Transverse colon (tissue), 4 donors: ENCODE measurements at regions not wholly inside any gene's neighbourhood (a gene's known extent, or its start where the extent isn't known, plus 50 kb on each side); places are given as distances from the start of the nearest gene placed in this dataset.

ENCODE experiments used
- DNase-seq: peaks from one replicate; pipeline ENCODE4 v3.0.0-alpha.2; 2019
- H3K27ac ChIP-seq, 4 donors: fragments of 200-600 bp; sonication (generic); 2 replicates each; pipeline ENCODE4 v1.5.1; 2016 to 2018; ENCODE audit warnings: inconsistent platforms in 4 of 4
- H3K27me3 ChIP-seq: fragments of 200-600 bp; sonication (generic); 2 replicates; pipeline ENCODE4 v1.5.1; 2017; ENCODE audit warnings: inconsistent platforms
- H3K36me3 ChIP-seq, 4 donors: fragments of 200-600 bp; sonication (generic); 2 replicates each; pipeline ENCODE4 v1.5.1; 2017 to 2019; ENCODE audit warnings: inconsistent platforms in 4 of 4
- H3K4me1 ChIP-seq, 4 donors: fragments of 200-600 bp; sonication (generic); 2 replicates each; pipeline ENCODE4 v1.5.1; 2017 to 2020; ENCODE audit warnings: inconsistent platforms in 4 of 4
- H3K4me3 ChIP-seq, 4 donors: fragments of 200-600 bp; sonication (generic); 1 replicate in 1 of 4; 2 replicates in 3 of 4; pipeline versions ENCODE4 v1.5.1 to v1.6.1; 2017 to 2019; ENCODE audit warnings: inconsistent platforms in 4 of 4
- H3K9me3 ChIP-seq, 2 donors: fragments of 200-600 bp; sonication (generic); 2 replicates each; pipeline ENCODE4 v1.5.1; 2017 to 2019; ENCODE audit warnings: inconsistent platforms in 2 of 2
- CTCF ChIP-seq, 5 experiments: fragments of 200-600 bp in 3 of 5; fragments of 450-650 bp in 2 of 5; sonication (generic) in 3 of 5; IDR thresholded peaks; 1 replicate in 2 of 5; 2 replicates in 3 of 5; pipeline ENCODE4 v1.5.1; 2016 to 2017; ENCODE audit warnings: antibody characterized with exemption in 5 of 5, inconsistent platforms in 3 of 5, mild to moderate bottlenecking in 2 of 5, moderate library complexity in 1 of 5
- EP300 ChIP-seq: sonication (generic); formaldehyde crosslinking; IDR thresholded peaks from one replicate; pipeline ENCODE4 v1.6.1; 2017; ENCODE audit warnings: antibody characterized with exemption, low read depth
- POLR2A ChIP-seq: fragments of 450-650 bp; IDR thresholded peaks from one replicate; pipeline ENCODE4 v1.6.1; 2016; ENCODE audit warnings: antibody characterized with exemption, mild to moderate bottlenecking, moderate library complexity
- POLR2AphosphoS5 ChIP-seq, 3 donors: sonication (generic); formaldehyde crosslinking; IDR thresholded peaks; one replicate each; pipeline ENCODE4 v1.6.1; 2016; ENCODE audit warnings: antibody characterized with exemption in 3 of 3
- WGBS, 2 donors: methylation state at CpG; one replicate each; pipeline ENCODE4 v1.1.5; 2018; ENCODE audit warnings: low coverage in 1 of 2; 5-methylcytosine and 5-hydroxymethylcytosine counted together
- in situ Hi-C, 4 donors: fragments of 200-750 bp; cut with MboI; loops; one replicate each; pipeline versions ENCODE4 v1.15.0 to v1.15.1; 2017; ENCODE audit warnings: low sequenced_read_pairs in 3 of 4, low pct_ligation_motif_present in 1 of 4, low pct_unique_long_range_greater_than_20kb in 1 of 4
- intact Hi-C: fragments of 100-400 bp; cut with DNase I; formaldehyde crosslinking; loops from one replicate; pipeline ENCODE4 v1.15.1; 2023; ENCODE audit warnings: low total_unique reads

DNA sequence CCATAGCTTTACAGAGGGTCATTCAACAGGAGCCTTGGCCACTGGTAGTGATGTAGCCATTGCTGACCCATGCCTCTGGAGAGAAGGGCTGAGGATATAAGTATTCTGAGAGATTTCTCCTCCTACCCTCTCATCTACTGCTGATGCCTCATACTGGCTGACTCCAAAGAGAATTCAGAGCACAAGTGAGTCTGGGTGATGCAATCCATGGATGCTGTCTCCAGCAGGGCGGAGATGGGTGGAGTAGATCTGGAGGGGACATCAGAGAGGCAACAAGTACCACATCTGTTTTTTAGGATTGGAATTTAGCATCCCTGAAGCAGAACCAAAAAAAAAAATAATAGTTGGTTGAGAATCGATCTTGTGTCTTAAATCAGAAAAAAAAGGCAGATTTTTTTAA is 705.7 kb upstream of the CELF2 start:
- Histone ChIP-seq H3K27me3 (no peaks in the 10 kb centered on the region), H3K4me3 (no peak overlapping the region), H3K9me3 (no peaks in the 10 kb centered on the region), H3K27ac (no peak overlapping the region), H3K36me3 (no peaks in the 10 kb centered on the region), H3K4me1 (peaks cover 0 to 8% (median 6%) of the 10 kb centered on the region in 4 donors)
- no peak for DNase-seq
- TF ChIP-seq POLR2AphosphoS5 (IDR thresholded peaks at IDR 0.05): no peak
- no peak for TF ChIP-seq CTCF (IDR thresholded peaks at IDR 0.05)
- no peak for TF ChIP-seq EP300
- intact Hi-C loops (no loop called here), in situ Hi-C loops (no loop called here)
- WGBS, 2 donors: 76 to 92% methylated on average over 2 of the region's 2 CpGs

GRCh38 chr10:10313149-10313835 is 704.4 kb upstream of the CELF2 start:
- no peak for TF ChIP-seq EP300
- TF ChIP-seq POLR2A: no peak
- TF ChIP-seq CTCF (IDR thresholded peaks at IDR 0.05): no peak
- no peak for TF ChIP-seq POLR2AphosphoS5 (IDR thresholded peaks at IDR 0.05)
- in situ Hi-C loops: no loop called here
- no peaks in the 10 kb centered on the region for H3K27me3 ChIP-seq
- H3K36me3 ChIP-seq: no peaks in the 10 kb centered on the region
- WGBS, 2 donors: 24 to 37% methylated on average over 3 of the region's 3 CpGs
- no peaks in the 10 kb centered on the region for H3K9me3 ChIP-seq
- intact Hi-C loops: no loop called here
- no peak overlapping the region for H3K4me3 ChIP-seq
- H3K4me1 ChIP-seq: peaks cover 0 to 8% (median 6%) of the 10 kb centered on the region in 4 donors
- no peak for DNase-seq
- no peak overlapping the region for H3K27ac ChIP-seq

DNA sequence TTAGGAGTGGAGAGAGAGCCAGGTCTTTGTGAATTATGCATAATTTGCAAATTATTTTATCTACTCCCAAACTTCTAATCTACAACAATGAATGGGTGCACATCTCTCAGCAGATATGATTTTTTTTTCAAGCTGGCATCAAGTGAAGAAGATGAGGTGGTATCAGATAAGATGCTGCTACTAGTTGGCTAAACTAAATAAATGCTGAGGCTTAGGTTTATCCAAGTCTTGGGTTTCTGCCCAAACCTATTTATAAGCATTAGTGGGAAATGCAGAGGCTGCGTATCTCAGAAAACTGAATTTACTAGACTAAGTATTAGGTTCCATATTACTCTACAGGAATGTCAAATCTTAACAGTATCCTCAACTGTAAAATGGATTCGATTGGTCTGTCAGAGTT is 703.0 kb upstream of the CELF2 start:
- 86 to 94% methylated on average over 2 of the region's 2 CpGs for WGBS, 2 donors
- in situ Hi-C loops: no loop called here
- H3K4me1 ChIP-seq: peaks cover 0 to 8% (median 6%) of the 10 kb centered on the region in 4 donors
- H3K4me3 ChIP-seq: no peak overlapping the region
- intact Hi-C loops: no loop called here
- H3K36me3 ChIP-seq: no peaks in the 10 kb centered on the region
- TF ChIP-seq POLR2AphosphoS5 (IDR thresholded peaks at IDR 0.05) (no peak), CTCF (IDR thresholded peaks at IDR 0.05) (no peak), EP300 (no peak), POLR2A (no peak)
- no peak for DNase-seq
- H3K27me3 ChIP-seq: no peaks in the 10 kb centered on the region
- no peak overlapping the region for H3K27ac ChIP-seq
- H3K9me3 ChIP-seq: no peaks in the 10 kb centered on the region

- intact Hi-C loops: no loop called here
- TF ChIP-seq POLR2AphosphoS5 (IDR thresholded peaks at IDR 0.05) (no peak), CTCF (IDR thresholded peaks at IDR 0.05) (no peak), POLR2A (no peak)
- in situ Hi-C loops: no loop called here
Measured at GRCh38 chr10:10315989-10316388, 701.7 kb upstream of the CELF2 start.

More at GRCh38 chr10:10315989-10316388, 701.7 kb upstream of the CELF2 start:
- DNase-seq: no peak
- no peaks in the 10 kb centered on the region for H3K27me3 ChIP-seq
- no peaks in the 10 kb centered on the region for H3K36me3 ChIP-seq
- H3K9me3 ChIP-seq: no peaks in the 10 kb centered on the region
- WGBS, 2 donors: 79 to 100% methylated on average over 1 of the region's 1 CpG
- H3K27ac ChIP-seq: no peak overlapping the region
- H3K4me1 ChIP-seq: peaks cover 0 to 8% (median 6%) of the 10 kb centered on the region in 4 donors
- no peak overlapping the region for H3K4me3 ChIP-seq
